Transverse colon (tissue), 4 donors: ENCODE measurements at regions not wholly inside any gene's neighbourhood (a gene's known extent, or its start where the extent isn't known, plus 50 kb on each side); places are given as distances from the start of the nearest gene placed in this dataset.
A peak's percentile ranks its signal among the peaks of the same experiment; 100 is the strongest.

ENCODE experiments used
- DNase-seq: peaks from one replicate; pipeline ENCODE4 v3.0.0-alpha.2; 2019
- H3K27ac ChIP-seq, 4 donors: fragments of 200-600 bp; sonication (generic); 2 replicates each; pipeline ENCODE4 v1.5.1; 2016 to 2018; ENCODE audit warnings: inconsistent platforms in 4 of 4
- H3K27me3 ChIP-seq: fragments of 200-600 bp; sonication (generic); 2 replicates; pipeline ENCODE4 v1.5.1; 2017; ENCODE audit warnings: inconsistent platforms
- H3K36me3 ChIP-seq, 4 donors: fragments of 200-600 bp; sonication (generic); 2 replicates each; pipeline ENCODE4 v1.5.1; 2017 to 2019; ENCODE audit warnings: inconsistent platforms in 4 of 4
- H3K4me1 ChIP-seq, 4 donors: fragments of 200-600 bp; sonication (generic); 2 replicates each; pipeline ENCODE4 v1.5.1; 2017 to 2020; ENCODE audit warnings: inconsistent platforms in 4 of 4
- H3K4me3 ChIP-seq, 4 donors: fragments of 200-600 bp; sonication (generic); 1 replicate in 1 of 4; 2 replicates in 3 of 4; pipeline versions ENCODE4 v1.5.1 to v1.6.1; 2017 to 2019; ENCODE audit warnings: inconsistent platforms in 4 of 4
- H3K9me3 ChIP-seq, 2 donors: fragments of 200-600 bp; sonication (generic); 2 replicates each; pipeline ENCODE4 v1.5.1; 2017 to 2019; ENCODE audit warnings: inconsistent platforms in 2 of 2
- EP300 ChIP-seq: sonication (generic); formaldehyde crosslinking; IDR thresholded peaks from one replicate; pipeline ENCODE4 v1.6.1; 2017; ENCODE audit warnings: antibody characterized with exemption, low read depth
- POLR2A ChIP-seq: fragments of 450-650 bp; IDR thresholded peaks from one replicate; pipeline ENCODE4 v1.6.1; 2016; ENCODE audit warnings: antibody characterized with exemption, mild to moderate bottlenecking, moderate library complexity
- POLR2AphosphoS5 ChIP-seq, 3 donors: sonication (generic); formaldehyde crosslinking; IDR thresholded peaks; one replicate each; pipeline ENCODE4 v1.6.1; 2016; ENCODE audit warnings: antibody characterized with exemption in 3 of 3
- WGBS, 2 donors: methylation state at CpG; one replicate each; pipeline ENCODE4 v1.1.5; 2018; ENCODE audit warnings: low coverage in 1 of 2; 5-methylcytosine and 5-hydroxymethylcytosine counted together
- in situ Hi-C, 4 donors: fragments of 200-750 bp; cut with MboI; loops; one replicate each; pipeline versions ENCODE4 v1.15.0 to v1.15.1; 2017; ENCODE audit warnings: low sequenced_read_pairs in 3 of 4, low pct_ligation_motif_present in 1 of 4, low pct_unique_long_range_greater_than_20kb in 1 of 4
- intact Hi-C: fragments of 100-400 bp; cut with DNase I; formaldehyde crosslinking; loops from one replicate; pipeline ENCODE4 v1.15.1; 2023; ENCODE audit warnings: low total_unique reads
- TF ChIP-seq, protein P1 (sequence below), 5 experiments: fragments of 200-600 bp in 3 of 5; fragments of 450-650 bp in 2 of 5; sonication (generic) in 3 of 5; IDR thresholded peaks; 1 replicate in 2 of 5; 2 replicates in 3 of 5; pipeline ENCODE4 v1.5.1; 2016 to 2017; ENCODE audit warnings: antibody characterized with exemption in 5 of 5, inconsistent platforms in 3 of 5, mild to moderate bottlenecking in 2 of 5, moderate library complexity in 1 of 5

DNA sequence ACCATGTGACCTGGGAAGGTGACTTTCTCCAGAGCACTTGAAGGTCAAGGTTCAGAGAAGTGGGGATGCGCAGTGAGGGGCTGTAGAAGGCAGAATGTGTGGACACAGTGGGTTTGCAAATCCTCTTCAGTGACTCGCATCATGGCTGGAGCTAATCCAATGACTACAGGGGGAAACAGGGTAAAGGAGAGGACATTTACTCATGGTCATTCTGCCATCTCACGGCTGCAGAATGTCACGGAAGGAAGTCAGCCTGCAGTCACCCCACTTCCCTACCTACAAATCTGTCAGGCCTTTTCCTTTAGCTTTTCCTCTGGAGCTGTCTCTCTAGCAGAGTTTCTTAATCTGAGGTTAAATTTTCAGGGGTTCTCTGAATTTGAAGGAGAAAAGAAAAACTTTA, 337.6 kb downstream of the CDC5L start:
- Histone ChIP-seq H3K4me1 (no peaks in the 10 kb centered on the region), H3K36me3 (no peaks in the 10 kb centered on the region), H3K27me3 (no peaks in the 10 kb centered on the region), H3K4me3 (no peak overlapping the region), H3K27ac (no peak overlapping the region), H3K9me3 (no peaks in the 10 kb centered on the region)
- no peak for TF ChIP-seq POLR2AphosphoS5 (IDR thresholded peaks at IDR 0.05)
- no peak for TF ChIP-seq POLR2A
- no peak for TF ChIP-seq EP300
- TF ChIP-seq, protein P1, sequence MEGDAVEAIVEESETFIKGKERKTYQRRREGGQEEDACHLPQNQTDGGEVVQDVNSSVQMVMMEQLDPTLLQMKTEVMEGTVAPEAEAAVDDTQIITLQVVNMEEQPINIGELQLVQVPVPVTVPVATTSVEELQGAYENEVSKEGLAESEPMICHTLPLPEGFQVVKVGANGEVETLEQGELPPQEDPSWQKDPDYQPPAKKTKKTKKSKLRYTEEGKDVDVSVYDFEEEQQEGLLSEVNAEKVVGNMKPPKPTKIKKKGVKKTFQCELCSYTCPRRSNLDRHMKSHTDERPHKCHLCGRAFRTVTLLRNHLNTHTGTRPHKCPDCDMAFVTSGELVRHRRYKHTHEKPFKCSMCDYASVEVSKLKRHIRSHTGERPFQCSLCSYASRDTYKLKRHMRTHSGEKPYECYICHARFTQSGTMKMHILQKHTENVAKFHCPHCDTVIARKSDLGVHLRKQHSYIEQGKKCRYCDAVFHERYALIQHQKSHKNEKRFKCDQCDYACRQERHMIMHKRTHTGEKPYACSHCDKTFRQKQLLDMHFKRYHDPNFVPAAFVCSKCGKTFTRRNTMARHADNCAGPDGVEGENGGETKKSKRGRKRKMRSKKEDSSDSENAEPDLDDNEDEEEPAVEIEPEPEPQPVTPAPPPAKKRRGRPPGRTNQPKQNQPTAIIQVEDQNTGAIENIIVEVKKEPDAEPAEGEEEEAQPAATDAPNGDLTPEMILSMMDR (IDR thresholded peaks at IDR 0.05) = no peak
- 80 to 82% methylated on average over 2 to 4 of the region's 4 CpGs for WGBS, 2 donors
- no peak for DNase-seq
- in situ Hi-C loops (no loop called here), intact Hi-C loops (no loop called here)

DNA sequence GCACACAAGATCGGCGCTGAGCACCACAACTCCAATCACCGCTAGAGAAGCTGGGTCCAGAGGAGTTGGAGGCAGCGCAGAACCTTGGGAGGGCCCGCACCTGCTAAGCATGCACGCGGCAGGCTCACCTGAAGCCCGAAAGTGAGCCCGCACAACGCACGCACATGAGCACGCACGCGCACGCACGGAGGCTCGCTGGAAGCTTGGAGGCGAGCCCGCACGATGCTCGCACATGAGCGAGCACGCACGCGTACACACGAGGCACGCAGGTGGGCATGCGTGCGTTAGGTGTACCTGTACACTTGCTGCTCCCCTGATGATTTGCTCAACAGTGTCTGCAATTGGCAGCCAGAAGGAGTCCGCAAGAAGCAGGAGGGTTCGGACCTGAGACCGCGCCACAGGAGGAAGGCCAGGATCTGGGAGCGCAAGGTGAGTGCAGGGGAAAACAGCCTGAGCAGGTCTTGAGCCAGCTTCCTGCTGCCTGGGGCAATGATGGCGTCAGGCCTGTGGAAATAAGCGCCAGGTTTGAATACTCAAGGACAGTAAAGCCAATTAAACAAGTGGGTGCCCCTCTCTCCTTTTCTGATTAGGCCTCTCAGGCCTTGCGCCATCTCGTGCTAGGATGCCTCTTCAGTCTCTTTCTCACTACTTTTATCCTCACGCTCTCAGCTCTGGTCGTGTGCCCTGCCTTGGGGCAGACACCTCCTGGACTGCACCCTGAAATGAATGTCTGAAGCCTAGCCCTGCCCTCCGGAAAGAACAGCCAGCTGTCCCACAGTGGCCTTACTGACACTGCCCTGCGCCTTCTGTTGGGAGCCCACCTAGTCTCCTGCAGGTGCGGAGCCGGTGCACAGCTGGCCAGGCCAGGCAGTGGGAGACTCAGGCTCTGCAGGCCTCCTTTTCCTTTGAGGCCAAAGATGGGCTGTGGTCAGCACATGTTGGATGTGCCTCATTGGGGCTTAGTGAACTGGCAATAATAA, 340.4 kb downstream of the CDC5L start:
- DNase-seq = no peak
- Histone ChIP-seq H3K36me3 (no peaks in the 10 kb centered on the region), H3K27ac (no peak overlapping the region), H3K4me3 (no peak overlapping the region), H3K27me3 (no peaks in the 10 kb centered on the region), H3K4me1 (peaks cover 11 to 19% (median 13%) of the 10 kb centered on the region in 4 donors), H3K9me3 (no peaks in the 10 kb centered on the region)
- intact Hi-C loops = no loop called here
- 93% methylated on average over 43 of the region's 44 CpGs; no CpG with 5 or more reads in 1 of the 2 donors for WGBS, 2 donors
- in situ Hi-C loops = no loop called here
- no peak for TF ChIP-seq POLR2A
- no peak for TF ChIP-seq EP300
- no peak for TF ChIP-seq POLR2AphosphoS5 (IDR thresholded peaks at IDR 0.05)
- TF ChIP-seq, protein P1 (IDR thresholded peaks at IDR 0.05) = no peak

DNA sequence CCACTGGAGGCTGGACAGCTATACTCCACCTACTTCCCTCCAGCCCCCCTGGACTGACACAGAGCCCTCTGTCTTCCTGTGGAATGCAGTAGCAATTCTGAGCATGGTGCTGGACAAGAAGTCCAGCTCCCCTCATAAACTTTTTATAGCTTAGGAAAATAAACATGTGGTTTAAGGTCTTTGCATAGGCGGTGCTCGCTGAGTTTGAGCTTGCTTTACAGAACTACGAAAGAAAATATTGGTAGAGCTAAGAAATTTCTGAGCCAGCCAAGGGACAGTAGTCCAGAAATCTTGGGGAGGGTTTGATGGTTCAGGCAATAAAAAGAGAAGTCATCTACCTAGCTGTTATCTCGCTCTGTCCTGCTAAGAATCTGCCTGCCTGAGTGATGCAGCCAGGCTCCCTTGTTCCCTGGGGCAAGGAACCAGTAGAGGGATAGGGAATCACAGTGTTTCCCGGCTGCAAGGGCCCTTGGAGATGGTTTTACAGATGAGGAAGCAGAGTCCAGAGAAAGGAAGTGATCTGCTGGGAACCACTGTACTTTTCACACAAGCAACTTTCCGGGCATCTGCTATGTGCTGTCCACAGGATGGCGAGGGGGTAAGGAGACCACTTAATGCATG, 343.4 kb downstream of the CDC5L start:
- in situ Hi-C loops = no loop called here
- Histone ChIP-seq H3K4me1 (peaks cover 11 to 31% (median 15%) of the 10 kb centered on the region in 4 donors), H3K27me3 (no peaks in the 10 kb centered on the region), H3K27ac (peak overlapping the region in 2 of 4 donors; percentile 12 to 18), H3K36me3 (no peaks in the 10 kb centered on the region), H3K4me3 (no peak overlapping the region), H3K9me3 (no peaks in the 10 kb centered on the region)
- no peak for DNase-seq
- WGBS, 2 donors = 27 to 31% methylated on average over 6 to 7 of the region's 7 CpGs
- intact Hi-C loops = no loop called here
- TF ChIP-seq POLR2A (no peak), POLR2AphosphoS5 (IDR thresholded peaks at IDR 0.05) (no peak), EP300 (no peak)
- TF ChIP-seq, protein P1 (IDR thresholded peaks at IDR 0.05) = no peak

DNA sequence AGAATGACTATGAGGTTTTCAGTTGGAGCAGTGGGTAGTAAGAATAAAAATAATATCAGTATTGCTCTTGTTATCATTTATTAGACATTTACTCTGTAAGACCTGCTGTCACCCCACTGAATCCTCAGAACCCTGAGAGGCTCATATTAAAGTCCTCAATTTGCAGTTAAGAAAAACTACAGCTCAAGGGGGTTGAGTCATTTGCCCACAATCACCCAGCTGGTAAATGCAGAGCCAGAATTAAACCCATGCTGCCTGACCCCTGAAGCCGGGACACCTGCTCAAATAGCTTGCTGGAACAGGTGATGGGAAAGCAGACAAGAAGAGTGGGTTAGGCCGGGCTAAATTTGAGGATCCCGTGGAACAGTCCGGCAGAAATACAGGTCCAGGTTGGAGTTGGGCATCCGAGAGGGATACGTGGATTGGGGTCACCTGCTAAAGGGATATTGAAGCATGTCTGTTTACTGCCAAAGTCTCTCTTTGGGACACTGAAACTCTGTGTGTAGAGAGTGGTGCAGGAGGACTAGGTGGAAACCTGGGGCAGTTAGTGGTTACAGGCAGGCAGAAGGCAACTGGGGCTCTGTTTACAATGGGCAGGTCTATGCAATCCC, 344.1 kb downstream of the CDC5L start:
- Histone ChIP-seq H3K36me3 (no peaks in the 10 kb centered on the region), H3K27ac (peak overlapping the region in 1 of 4 donors; percentile 12), H3K4me3 (no peak overlapping the region), H3K4me1 (peaks cover 11 to 31% (median 15%) of the 10 kb centered on the region in 4 donors), H3K9me3 (no peaks in the 10 kb centered on the region), H3K27me3 (no peaks in the 10 kb centered on the region)
- no peak for DNase-seq
- TF ChIP-seq POLR2A = no peak
- no peak for TF ChIP-seq EP300
- TF ChIP-seq, protein P1 (IDR thresholded peaks at IDR 0.05) = no peak
- no peak for TF ChIP-seq POLR2AphosphoS5 (IDR thresholded peaks at IDR 0.05)
- in situ Hi-C loops (no loop called here), intact Hi-C loops (no loop called here)
- 93% methylated on average over 6 of the region's 6 CpGs; no CpG with 5 or more reads in 1 of the 2 donors for WGBS, 2 donors
